Common myeloid progenitor, CD34-positive (primary cell): ENCODE measurements at regions not wholly inside any gene's neighbourhood (a gene's known extent, or its start where the extent isn't known, plus 50 kb on each side); places are given as distances from the start of the nearest gene placed in this dataset.

Experiments used
- CTCF ChIA-PET: fragments of 350-600 bp; sonication (Branson Sonifier 250); formaldehyde crosslinking; loops from one replicate; lab custom pipeline; 2021; ENCODE audit warnings: antibody characterized with exemption; lab: Charles Lee
- POLR2A ChIA-PET: fragments of 350-600 bp; sonication (Branson Sonifier 250); formaldehyde crosslinking; loops from one replicate; lab custom pipeline; 2021; ENCODE audit warnings: antibody characterized with exemption; lab: Charles Lee
- DNase-seq, 3 donors: peaks; one replicate each; pipeline versions ENCODE4 v3.0.0 to v3.0.0-alpha.2; 2013
- H3K27ac ChIP-seq, 2 experiments: 1 replicate in 1 of 2; 2 replicates in 1 of 2; pipeline ENCODE4 v1.7.0; 2013; ENCODE audit warnings: inconsistent platforms in 2 of 2, low read length in 2 of 2, mild to moderate bottlenecking in 2 of 2, low read depth in 1 of 2, moderate library complexity in 1 of 2; ENCODE audit not compliant: severe bottlenecking in 2 of 2, insufficient read depth in 1 of 2, poor library complexity in 1 of 2
- H3K27me3 ChIP-seq, 5 experiments: replicated peaks in 2 of 5; 1 replicate in 3 of 5; 2 replicates in 2 of 5; pipeline versions ENCODE4 v1.6.1 to v1.7.0; 2013; ENCODE audit warnings: low read length in 4 of 5, mild to moderate bottlenecking in 2 of 5, moderate library complexity in 2 of 5, inconsistent platforms in 1 of 5; ENCODE audit not compliant: insufficient read depth in 5 of 5, control insufficient read depth in 4 of 5
- H3K36me3 ChIP-seq, 4 experiments: 1 replicate in 2 of 4; 2 replicates in 2 of 4; pipeline versions ENCODE4 v1.6.1 to v1.7.0; 2013; ENCODE audit warnings: low read length in 3 of 4, control low read depth in 1 of 4, mild to moderate bottlenecking in 1 of 4; ENCODE audit not compliant: control insufficient read depth in 4 of 4, insufficient read depth in 4 of 4
- H3K4me1 ChIP-seq, 4 experiments: 1 replicate in 3 of 4; 2 replicates in 1 of 4; pipeline versions ENCODE4 v1.6.1 to v1.7.1; 2013; ENCODE audit warnings: low read length in 3 of 4, mild to moderate bottlenecking in 3 of 4, control low read depth in 1 of 4, inconsistent platforms in 1 of 4, moderate library complexity in 1 of 4; ENCODE audit not compliant: control insufficient read depth in 4 of 4, insufficient read depth in 4 of 4; ENCODE audit errors: control extremely low read depth in 1 of 4
- H3K4me3 ChIP-seq, 7 experiments: 1 replicate in 4 of 7; 2 replicates in 3 of 7; pipeline versions ENCODE4 v1.5.1 to v1.7.0; 2013; ENCODE audit warnings: mild to moderate bottlenecking in 7 of 7, low read length in 6 of 7, moderate library complexity in 6 of 7, inconsistent platforms in 2 of 7, low read depth in 2 of 7, control low read depth in 1 of 7; ENCODE audit not compliant: insufficient read depth in 4 of 7, control insufficient read depth in 1 of 7; ENCODE audit errors: extremely low read depth in 1 of 7
- H3K9me3 ChIP-seq, 5 experiments: 1 replicate in 4 of 5; 2 replicates in 1 of 5; pipeline versions ENCODE4 v1.6.1 to v1.7.1; 2013; ENCODE audit warnings: low read length in 4 of 5, mild to moderate bottlenecking in 2 of 5, inconsistent platforms in 1 of 5, low read depth in 1 of 5, moderate library complexity in 1 of 5; ENCODE audit not compliant: control insufficient read depth in 4 of 5, insufficient read depth in 2 of 5; ENCODE audit errors: control extremely low read depth in 1 of 5
- WGBS: methylation state at CpG from one replicate; pipeline ENCODE4 v1.1.5; 2013; ENCODE audit not compliant: insufficient coverage; 5-methylcytosine and 5-hydroxymethylcytosine counted together

DNA sequence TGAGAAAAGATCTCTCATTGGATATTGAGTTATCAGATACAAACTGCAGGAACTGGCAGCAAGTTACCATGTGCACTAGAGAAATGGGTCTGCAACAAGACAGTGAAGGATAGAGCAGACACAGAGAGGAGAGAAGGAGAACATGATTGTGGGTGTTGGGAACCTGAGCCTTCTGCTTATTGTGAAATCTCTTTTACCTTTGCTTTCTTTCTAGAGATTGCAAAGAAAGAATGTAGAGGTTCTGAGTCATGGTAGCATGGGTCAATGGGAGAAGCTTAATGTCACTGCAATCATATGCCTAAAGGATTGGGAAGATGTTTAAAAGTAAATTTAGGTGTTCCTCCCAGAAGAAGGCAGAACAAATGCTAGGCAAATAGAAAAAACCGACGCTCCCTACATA is 821.4 kb downstream of the CCSER2 start:
- Histone ChIP-seq H3K4me3 (no peak overlapping the region), H3K4me1 (no peaks in the 10 kb centered on the region), H3K9me3 (no peaks in the 10 kb centered on the region), H3K27ac (no peak overlapping the region), H3K36me3 (no peaks in the 10 kb centered on the region), H3K27me3 (no peaks in the 10 kb centered on the region)
- no peak for DNase-seq
- ChIA-PET CTCF (no interaction called here), POLR2A (no interaction called here)
- no CpG with 5 or more reads among the region's 2 CpGs for WGBS

DNA sequence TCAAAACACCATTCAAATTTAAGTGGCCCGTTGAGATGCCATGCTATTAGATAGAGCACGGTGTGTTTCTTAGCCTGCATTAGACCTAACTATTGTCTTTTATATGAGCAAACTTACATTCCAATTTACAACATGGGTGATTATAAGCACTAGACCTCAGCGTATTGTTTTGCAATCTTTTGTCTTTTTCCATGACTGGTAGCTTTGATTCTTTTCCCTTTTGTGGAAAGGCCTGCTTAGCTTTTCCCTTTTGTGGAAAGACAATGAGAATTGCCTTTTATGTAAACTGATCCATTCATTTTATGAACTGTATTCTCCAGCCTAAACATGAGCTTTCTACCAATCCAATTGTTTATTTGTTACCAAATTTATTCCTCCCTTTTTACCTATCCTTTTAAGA is 823.1 kb downstream of the CCSER2 start:
- no peaks in the 10 kb centered on the region for H3K9me3 ChIP-seq
- H3K27me3 ChIP-seq, result no peaks in the 10 kb centered on the region
- H3K4me3 ChIP-seq, result no peak overlapping the region
- no peak for DNase-seq
- H3K4me1 ChIP-seq, result no peaks in the 10 kb centered on the region
- ChIA-PET CTCF (no interaction called here), POLR2A (no interaction called here)
- 70% methylated on average over 2 of the region's 3 CpGs for WGBS
- H3K36me3 ChIP-seq, result no peaks in the 10 kb centered on the region
- no peak overlapping the region for H3K27ac ChIP-seq

GRCh38 chr10:85152496-85152895 is 824.1 kb downstream of the CCSER2 start:
- Histone ChIP-seq H3K9me3 (no peaks in the 10 kb centered on the region), H3K4me3 (no peak overlapping the region), H3K27ac (no peak overlapping the region), H3K27me3 (no peaks in the 10 kb centered on the region), H3K36me3 (no peaks in the 10 kb centered on the region), H3K4me1 (no peaks in the 10 kb centered on the region)
- POLR2A ChIA-PET, result no interaction called here
- CTCF ChIA-PET, result no interaction called here
- WGBS, result 53% methylated on average over 3 of the region's 3 CpGs
- no peak for DNase-seq

DNA sequence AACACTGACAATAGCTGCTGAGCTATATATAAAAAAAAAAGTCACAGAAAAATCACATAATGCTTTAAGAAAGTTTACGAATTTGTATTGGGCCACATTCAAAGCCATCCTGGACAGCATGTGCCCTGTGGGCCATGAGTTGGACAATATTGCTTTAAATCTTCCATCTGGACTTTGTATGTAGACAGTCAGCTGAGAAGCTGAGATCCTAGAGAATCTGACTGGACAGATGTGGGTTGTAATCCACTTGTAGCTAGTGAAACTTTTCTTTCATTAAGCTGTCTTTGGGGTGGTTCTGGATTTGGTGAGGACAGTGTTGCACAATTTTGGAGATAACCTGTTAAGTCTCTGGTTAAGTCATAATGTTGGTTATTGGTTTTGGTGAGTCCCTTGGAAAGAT is 824.5 kb downstream of the CCSER2 start:
- no peaks in the 10 kb centered on the region for H3K36me3 ChIP-seq
- no peaks in the 10 kb centered on the region for H3K9me3 ChIP-seq
- H3K4me3 ChIP-seq, result no peak overlapping the region
- ChIA-PET CTCF (no interaction called here), POLR2A (no interaction called here)
- no peak for DNase-seq
- no peaks in the 10 kb centered on the region for H3K4me1 ChIP-seq
- 91% methylated on average over 1 of the region's 1 CpG for WGBS
- H3K27me3 ChIP-seq, result no peaks in the 10 kb centered on the region
- no peak overlapping the region for H3K27ac ChIP-seq

DNA sequence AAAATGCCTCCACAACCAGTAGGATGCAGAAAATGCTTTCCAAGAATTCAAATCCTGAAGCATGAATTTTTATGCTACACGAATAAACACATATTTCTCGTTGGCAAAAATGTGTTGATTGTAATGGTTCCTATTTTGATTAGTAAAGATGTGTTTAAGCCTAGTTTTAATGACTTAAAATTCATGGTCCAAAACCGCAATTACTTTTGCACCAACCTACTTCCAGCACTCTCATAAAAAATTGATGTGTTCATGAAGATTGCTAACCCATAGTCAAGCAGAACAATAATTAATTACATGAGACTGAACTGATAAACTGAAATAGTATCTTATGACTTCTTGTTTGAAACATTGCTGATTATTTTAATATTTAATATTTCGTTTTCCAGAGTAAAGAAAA is 828.8 kb downstream of the CCSER2 start:
- H3K9me3 ChIP-seq, result no peaks in the 10 kb centered on the region
- WGBS, result no CpG with 5 or more reads among the region's 4 CpGs
- DNase-seq, result no peak
- ChIA-PET CTCF (no interaction called here), POLR2A (no interaction called here)
- no peaks in the 10 kb centered on the region for H3K4me1 ChIP-seq
- H3K27me3 ChIP-seq, result no peaks in the 10 kb centered on the region
- H3K4me3 ChIP-seq, result no peak overlapping the region
- no peaks in the 10 kb centered on the region for H3K36me3 ChIP-seq
- H3K27ac ChIP-seq, result no peak overlapping the region

- no CpG with 5 or more reads among the region's 6 CpGs for WGBS
- H3K4me1 ChIP-seq, result no peaks in the 10 kb centered on the region
- CTCF ChIA-PET, result no interaction called here
- no peak overlapping the region for H3K27ac ChIP-seq
- H3K27me3 ChIP-seq, result no peaks in the 10 kb centered on the region
- H3K4me3 ChIP-seq, result no peak overlapping the region
- H3K9me3 ChIP-seq, result no peaks in the 10 kb centered on the region
- POLR2A ChIA-PET, result no interaction called here
- DNase-seq, result no peak
- no peaks in the 10 kb centered on the region for H3K36me3 ChIP-seq
These were observed 839.9 kb downstream of the CCSER2 start for GRCh38 chr10:85168243-85168642.

GRCh38 chr10:85170026-85170425 is 841.6 kb downstream of the CCSER2 start:
- ChIA-PET POLR2A (no interaction called here), CTCF (no interaction called here)
- Histone ChIP-seq H3K27ac (no peak overlapping the region), H3K4me3 (no peak overlapping the region), H3K4me1 (no peaks in the 10 kb centered on the region), H3K27me3 (no peaks in the 10 kb centered on the region), H3K9me3 (no peaks in the 10 kb centered on the region), H3K36me3 (no peaks in the 10 kb centered on the region)
- 100% methylated on average over 1 of the region's 1 CpG for WGBS
- DNase-seq, result no peak
